ENCODE measurements at regions not wholly inside any gene's neighbourhood (a gene's known extent, or its start where the extent isn't known, plus 50 kb on each side); places are given as distances from the start of the nearest gene placed in this dataset.
"Not testable (repeated sequence)": the region's sequence is repeated elsewhere in the genome, so short reads cannot be mapped to it uniquely, and the experiment has no call there.

DNA sequence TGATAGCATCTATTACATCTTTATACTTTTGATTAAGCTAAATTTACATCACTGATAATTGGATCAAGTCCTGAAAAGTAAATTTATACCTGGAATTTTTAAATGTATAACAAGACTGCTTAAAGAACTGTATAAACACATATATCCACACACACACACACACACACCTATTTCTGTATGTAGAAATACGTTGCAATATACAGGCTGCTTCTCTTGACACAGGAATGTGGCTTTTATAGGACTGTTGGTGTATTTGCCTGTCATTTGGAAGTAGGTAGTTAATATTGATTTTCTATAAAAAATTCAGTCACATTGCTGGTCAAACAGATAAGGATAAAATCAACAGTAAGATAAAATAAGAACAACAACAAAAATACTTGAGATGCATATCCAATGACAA lies 708.5 kb upstream of the RAG2 start:
- Mint-ChIP-seq H3K9me3 (ENCODE audit: low read depth) (peaks cover 18% of the 10 kb centered on the region), H3K27ac (no peak overlapping the region), H3K27me3 (no peaks in the 10 kb centered on the region), H3K36me3 (ENCODE audit: insufficient read depth) (no peaks in the 10 kb centered on the region), H3K4me3 (ENCODE audit: low read depth) (no peak overlapping the region), H3K4me1 (ENCODE audit: low read depth) (peaks cover 2% of the 10 kb centered on the region)
- TF ChIP-seq, protein P1, sequence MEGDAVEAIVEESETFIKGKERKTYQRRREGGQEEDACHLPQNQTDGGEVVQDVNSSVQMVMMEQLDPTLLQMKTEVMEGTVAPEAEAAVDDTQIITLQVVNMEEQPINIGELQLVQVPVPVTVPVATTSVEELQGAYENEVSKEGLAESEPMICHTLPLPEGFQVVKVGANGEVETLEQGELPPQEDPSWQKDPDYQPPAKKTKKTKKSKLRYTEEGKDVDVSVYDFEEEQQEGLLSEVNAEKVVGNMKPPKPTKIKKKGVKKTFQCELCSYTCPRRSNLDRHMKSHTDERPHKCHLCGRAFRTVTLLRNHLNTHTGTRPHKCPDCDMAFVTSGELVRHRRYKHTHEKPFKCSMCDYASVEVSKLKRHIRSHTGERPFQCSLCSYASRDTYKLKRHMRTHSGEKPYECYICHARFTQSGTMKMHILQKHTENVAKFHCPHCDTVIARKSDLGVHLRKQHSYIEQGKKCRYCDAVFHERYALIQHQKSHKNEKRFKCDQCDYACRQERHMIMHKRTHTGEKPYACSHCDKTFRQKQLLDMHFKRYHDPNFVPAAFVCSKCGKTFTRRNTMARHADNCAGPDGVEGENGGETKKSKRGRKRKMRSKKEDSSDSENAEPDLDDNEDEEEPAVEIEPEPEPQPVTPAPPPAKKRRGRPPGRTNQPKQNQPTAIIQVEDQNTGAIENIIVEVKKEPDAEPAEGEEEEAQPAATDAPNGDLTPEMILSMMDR (IDR thresholded peaks at IDR 0.05; ENCODE audit: unreplicated experiment) = no peak
- DNase-seq (ENCODE audit: low spot score, unreplicated experiment) = no peak

DNA sequence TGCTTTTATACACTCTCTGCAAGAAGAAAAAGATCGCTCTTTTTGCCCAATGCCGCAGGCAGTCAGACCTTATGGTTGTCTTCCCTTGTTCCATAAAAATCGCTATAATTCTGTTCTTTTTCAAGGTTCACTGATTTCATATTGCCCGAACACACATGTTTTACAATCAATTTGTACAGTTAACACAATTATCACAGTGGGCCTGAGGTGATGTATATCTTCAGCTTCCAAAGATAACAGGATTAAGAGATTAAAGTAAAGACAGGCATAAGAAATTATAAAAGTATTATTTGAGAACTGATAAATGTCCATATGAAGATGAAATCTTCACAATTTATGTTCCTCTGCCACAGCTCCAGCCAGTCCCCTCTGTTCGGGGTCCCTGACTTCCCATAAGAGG lies 703.4 kb upstream of the RAG2 start:
- peaks cover 27% of the 10 kb centered on the region for H3K9me3 Mint-ChIP-seq (ENCODE audit: low read depth)
- H3K4me1 Mint-ChIP-seq (ENCODE audit: low read depth); H3K36me3 Mint-ChIP-seq (ENCODE audit: insufficient read depth); DNase-seq (ENCODE audit: low spot score, unreplicated experiment); H3K27me3 Mint-ChIP-seq; H3K4me3 Mint-ChIP-seq (ENCODE audit: low read depth); H3K27ac Mint-ChIP-seq: not testable (repeated sequence)

DNA sequence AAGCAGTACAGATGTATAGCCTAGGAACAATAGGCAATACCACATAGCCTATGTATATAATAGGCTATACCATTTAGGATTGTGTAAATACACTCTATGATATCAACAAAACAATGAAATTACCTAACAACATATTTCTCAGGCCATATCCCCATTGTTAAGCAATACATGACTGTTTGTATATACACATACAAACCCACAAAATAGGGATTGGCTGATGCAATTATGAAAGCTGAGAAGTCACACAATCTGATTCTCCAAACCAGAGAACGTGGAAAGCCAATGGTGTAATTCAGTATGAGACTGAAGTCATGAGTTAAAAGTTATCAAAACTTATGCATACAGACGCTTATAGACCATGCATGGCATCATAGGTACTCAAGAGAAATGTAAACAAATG lies 700.1 kb upstream of the RAG2 start:
- no peak overlapping the region for H3K27ac Mint-ChIP-seq
- no peaks in the 10 kb centered on the region for H3K27me3 Mint-ChIP-seq
- H3K36me3 Mint-ChIP-seq (ENCODE audit: insufficient read depth) = no peaks in the 10 kb centered on the region
- no peak overlapping the region for H3K4me3 Mint-ChIP-seq (ENCODE audit: low read depth)
- H3K4me1 Mint-ChIP-seq (ENCODE audit: low read depth) = no peaks in the 10 kb centered on the region
- H3K9me3 Mint-ChIP-seq (ENCODE audit: low read depth) = peaks cover 22% of the 10 kb centered on the region
- DNase-seq (ENCODE audit: low spot score, unreplicated experiment) = no peak
- TF ChIP-seq, protein P1 (IDR thresholded peaks at IDR 0.05; ENCODE audit: unreplicated experiment) = no peak

DNA sequence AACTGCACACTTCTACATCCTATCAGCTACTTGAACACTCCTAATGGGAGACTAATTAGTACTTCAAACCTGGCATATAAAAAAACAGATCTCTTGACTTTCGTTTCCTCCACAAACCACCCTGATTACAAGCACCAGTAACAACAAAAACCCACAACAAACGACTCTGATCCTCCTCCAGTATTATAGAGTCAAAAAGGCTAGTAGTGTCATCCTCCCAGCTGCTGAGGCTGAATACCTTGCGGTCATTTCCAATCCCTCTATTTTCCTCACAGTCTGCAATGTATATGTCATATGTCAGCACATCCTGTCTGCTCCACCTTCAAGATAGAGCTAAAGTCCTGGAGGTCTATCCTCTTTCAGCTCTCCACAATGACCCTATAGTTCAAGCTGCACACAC lies 688.9 kb upstream of the RAG2 start:
- Mint-ChIP-seq H3K27ac (no peak overlapping the region), H3K36me3 (ENCODE audit: insufficient read depth) (no peaks in the 10 kb centered on the region), H3K27me3 (no peaks in the 10 kb centered on the region), H3K4me3 (ENCODE audit: low read depth) (no peak overlapping the region), H3K9me3 (ENCODE audit: low read depth) (peaks cover 3% of the 10 kb centered on the region), H3K4me1 (ENCODE audit: low read depth) (no peaks in the 10 kb centered on the region)
- DNase-seq (ENCODE audit: low spot score, unreplicated experiment) = no peak
- TF ChIP-seq, protein P1 (IDR thresholded peaks at IDR 0.05; ENCODE audit: unreplicated experiment) = no peak

DNA sequence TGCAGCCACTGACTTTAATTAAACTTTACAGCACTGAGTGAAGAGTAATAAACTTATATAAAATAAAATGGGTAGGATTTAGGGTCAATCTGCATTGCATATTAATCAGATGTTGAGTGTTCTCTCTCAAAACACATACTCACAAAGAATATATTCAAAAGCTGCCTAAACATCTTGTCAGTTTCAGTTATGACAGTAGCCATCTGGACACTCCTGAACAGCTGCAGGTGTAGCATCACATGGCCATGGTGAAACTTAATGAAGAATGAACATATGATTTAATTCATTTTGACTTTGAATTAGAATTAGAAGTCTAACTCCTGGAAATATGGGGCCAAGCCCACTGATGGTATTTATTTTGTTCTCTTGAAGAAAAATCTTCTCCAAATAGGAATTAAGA lies 684.3 kb upstream of the RAG2 start:
- Mint-ChIP-seq H3K4me3 (ENCODE audit: low read depth) (no peak overlapping the region), H3K4me1 (ENCODE audit: low read depth) (peaks cover 4% of the 10 kb centered on the region), H3K36me3 (ENCODE audit: insufficient read depth) (no peaks in the 10 kb centered on the region), H3K27me3 (no peaks in the 10 kb centered on the region), H3K27ac (no peak overlapping the region), H3K9me3 (ENCODE audit: low read depth) (no peaks in the 10 kb centered on the region)
- TF ChIP-seq, protein P1 (IDR thresholded peaks at IDR 0.05; ENCODE audit: unreplicated experiment) = no peak
- DNase-seq (ENCODE audit: low spot score, unreplicated experiment) = no peak

DNA sequence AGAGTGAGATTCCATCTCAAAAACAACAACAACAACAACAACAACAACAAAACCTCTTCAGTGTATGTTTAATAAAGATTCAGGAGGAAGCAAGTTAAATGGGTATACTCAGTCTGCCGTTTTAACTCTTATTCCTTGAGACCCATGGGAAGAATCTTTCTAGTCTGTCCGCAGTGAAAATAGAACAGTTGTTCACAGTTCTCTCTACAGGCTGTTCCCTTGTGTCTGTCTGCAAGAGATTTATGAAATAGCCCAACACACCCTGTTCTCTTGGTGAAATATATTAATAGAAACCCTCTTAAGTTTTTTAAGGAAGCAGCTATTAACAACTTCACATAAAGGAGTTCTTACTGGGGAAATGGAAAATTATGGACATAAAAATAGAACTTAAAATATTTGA lies 682.2 kb upstream of the RAG2 start:
- Mint-ChIP-seq H3K9me3 (ENCODE audit: low read depth) (no peaks in the 10 kb centered on the region), H3K4me3 (ENCODE audit: low read depth) (no peak overlapping the region), H3K36me3 (ENCODE audit: insufficient read depth) (no peaks in the 10 kb centered on the region), H3K27me3 (no peaks in the 10 kb centered on the region), H3K4me1 (ENCODE audit: low read depth) (peaks cover 4% of the 10 kb centered on the region), H3K27ac (no peak overlapping the region)
- no peak for DNase-seq (ENCODE audit: low spot score, unreplicated experiment)
- TF ChIP-seq, protein P1 (IDR thresholded peaks at IDR 0.05; ENCODE audit: unreplicated experiment) = no peak
